HepG2 (cell line): ENCODE measurements at regions not wholly inside any gene's neighbourhood (a gene's known extent, or its start where the extent isn't known, plus 50 kb on each side); places are given as distances from the start of the nearest gene placed in this dataset.
"Not testable (repeated sequence)": the region's sequence is repeated elsewhere in the genome, so short reads cannot be mapped to it uniquely, and the experiment has no call there.

Source experiments
- ATAC-seq: fragments of 200-7000 bp; cut with Tn5 transposase; 3 replicates; pipeline ENCODE4 v1.9.1; 2020; ENCODE audit warnings: mild to moderate bottlenecking, moderate library complexity
- BruUV-seq: library from RNA; stranded (reverse); fragments of 400-500 nt; replicated peaks from 2 replicates; lab custom pipeline; 2021; lab: Mats Ljungman, UMichigan
- CTCF ChIA-PET: fragments of 300-600 bp; formaldehyde crosslinking; extraction: SDS; loops from one replicate; lab custom pipeline; 2021; ENCODE audit warnings: low total read pairs, inconsistent platforms, low intra/inter-chr PET ratio; lab: Yijun Ruan, JAX
- POLR2A ChIA-PET: fragments of 350-600 bp; sonication (Branson Sonifier 250); formaldehyde crosslinking; loops from one replicate; lab custom pipeline; 2020; ENCODE audit warnings: antibody characterized with exemption, inconsistent platforms; lab: Yijun Ruan, JAX
- DNase-seq: peaks from one replicate; pipeline ENCODE4 v3.0.0-alpha.2; 2015; ENCODE audit warnings: low spot score
- FAIRE-seq: peaks from 3 replicates; lab custom pipeline; 2011; peaks lifted over from hg19 to GRCh38; lab: Jason Lieb, UNC
- H2AFZ ChIP-seq: one replicate; pipeline ENCODE4 v1.6.1; 2011; ENCODE audit warnings: low read length, inconsistent platforms
- H3K27ac ChIP-seq: fragments of 300-600 bp; 3 replicates; pipeline ENCODE4 v1.8.0; 2011; ENCODE audit warnings: mixed run types, mild to moderate bottlenecking, mixed read lengths, low read length, inconsistent platforms; ENCODE audit not compliant: insufficient read depth; ENCODE audit errors: extremely low read length
- H3K27me3 ChIP-seq, 2 experiments: fragments of 200-600 bp in 1 of 2; 2 replicates in 1 of 2; 3 replicates in 1 of 2; pipeline versions ENCODE4 v1.6.0 to v1.8.0; 2011; ENCODE audit warnings: low read length in 2 of 2, mild to moderate bottlenecking in 2 of 2, moderate library complexity in 2 of 2, inconsistent platforms in 1 of 2; ENCODE audit not compliant: insufficient read depth in 2 of 2, control insufficient read depth in 1 of 2
- H3K36me3 ChIP-seq, 2 experiments: fragments of 200-600 bp in 1 of 2; replicated peaks in 1 of 2; 2 replicates in 1 of 2; 3 replicates in 1 of 2; pipeline versions ENCODE4 v1.5.1 to v1.8.0; 2011; ENCODE audit warnings: low read length in 2 of 2, inconsistent platforms in 1 of 2; ENCODE audit not compliant: insufficient read depth in 2 of 2, control insufficient read depth in 1 of 2
- H3K4me1 ChIP-seq: 2 replicates; pipeline ENCODE4 v1.5.1; 2012; ENCODE audit warnings: low read length, inconsistent platforms; ENCODE audit not compliant: insufficient read depth
- H3K4me2 ChIP-seq: 2 replicates; pipeline ENCODE4 v1.6.0; 2011; ENCODE audit warnings: low read depth, low read length, inconsistent platforms
- H3K4me3 ChIP-seq, 3 experiments: fragments of 200-600 bp in 1 of 3; sonication (generic), shearing (Covaris generic) in 1 of 3; replicated peaks in 1 of 3; 2 replicates each; pipeline ENCODE4 v1.5.1; 2011 to 2016; ENCODE audit warnings: low read length in 3 of 3, inconsistent platforms in 2 of 3, low read depth in 2 of 3, mild to moderate bottlenecking in 2 of 3, control low read depth in 1 of 3, mixed read lengths in 1 of 3; ENCODE audit not compliant: insufficient read depth in 1 of 3
- H3K79me2 ChIP-seq: one replicate; pipeline ENCODE4 v1.6.1; 2011; ENCODE audit warnings: low read length, inconsistent platforms; ENCODE audit not compliant: insufficient read depth
- H3K9ac ChIP-seq: 2 replicates; pipeline ENCODE4 v1.6.0; 2011; ENCODE audit warnings: mild to moderate bottlenecking, low read depth, low read length, inconsistent platforms; ENCODE audit not compliant: insufficient read depth
- H3K9me3 ChIP-seq: 2 replicates; pipeline ENCODE4 v1.5.1; 2012; ENCODE audit warnings: mild to moderate bottlenecking, low read length
- H4K20me1 ChIP-seq: 2 replicates; pipeline ENCODE4 v1.6.0; 2011; ENCODE audit warnings: inconsistent platforms, mild to moderate bottlenecking, low read length, moderate library complexity; ENCODE audit not compliant: insufficient read depth
- ATF7 ChIP-seq, 2 experiments: fragments of 450-650 bp in 1 of 2; sonication (generic) in 1 of 2; formaldehyde crosslinking in 1 of 2; IDR thresholded peaks; 2 replicates each; pipeline versions ENCODE4 v1.4.0 to v1.6.1; 2016 to 2020; ENCODE audit warnings: antibody characterized with exemption in 1 of 2, mild to moderate bottlenecking in 1 of 2, missing genetic modification reagents in 1 of 2
- CEBPB ChIP-seq: IDR thresholded peaks from 2 replicates; pipeline ENCODE4 v1.6.1; 2011; ENCODE audit warnings: low read depth, low read length, improper control_type of control experiment, borderline replicate concordance
- CREB1 ChIP-seq, 2 experiments: fragments of 450-650 bp in 1 of 2; IDR thresholded peaks; 2 replicates each; pipeline ENCODE4 v1.6.1; 2016 to 2017; ENCODE audit warnings: control low read depth in 1 of 2, mild to moderate bottlenecking in 1 of 2, missing compliant biosample characterization in 1 of 2, missing genetic modification characterization in 1 of 2
- FOXA1 ChIP-seq, 2 experiments: fragments of 450-650 bp in 1 of 2; sonication (generic) in 1 of 2; formaldehyde crosslinking in 1 of 2; IDR thresholded peaks; 2 replicates each; pipeline versions ENCODE4 v1.4.0 to v1.6.1; 2016 to 2020; ENCODE audit warnings: missing genetic modification reagents in 1 of 2
- PLRG1 ChIP-seq: fragments of 450-650 bp; conservative IDR thresholded peaks from 2 replicates; pipeline ENCODE4 v1.6.1; 2016
- RAD51 ChIP-seq: fragments of 450-650 bp; IDR thresholded peaks from 2 replicates; pipeline ENCODE4 v1.6.1; 2016; ENCODE audit warnings: borderline replicate concordance
- ZBTB40 ChIP-seq, 2 experiments: fragments of 450-650 bp in 1 of 2; sonication (generic) in 1 of 2; formaldehyde crosslinking in 1 of 2; IDR thresholded peaks; 2 replicates each; pipeline versions ENCODE4 v1.6.1 to v1.8.0; 2016 to 2022; ENCODE audit warnings: antibody characterized with exemption in 1 of 2, mild to moderate bottlenecking in 1 of 2, missing genetic modification reagents in 1 of 2
- ZNF24 ChIP-seq: fragments of 450-650 bp; IDR thresholded peaks from 2 replicates; pipeline ENCODE4 v1.6.1; 2017; ENCODE audit warnings: antibody characterized with exemption, mild to moderate bottlenecking
- WGBS: methylation state at CpG from one replicate; pipeline ENCODE4 v1.1.6; 2017; ENCODE audit warnings: low lambda C conversion rate; 5-methylcytosine and 5-hydroxymethylcytosine counted together
- in situ Hi-C: cut with HindIII; loops from 2 replicates; pipeline ENCODE4 v1.10.0; 2017; ENCODE audit warnings: low pct_unique_long_range_greater_than_20kb; ENCODE audit not compliant: extremely low pct_ligation_motif_present
- intact Hi-C: fragments of 100-400 bp; cut with micrococcal nuclease; formaldehyde crosslinking; loops from one replicate; pipeline ENCODE4 v1.10.0; 2022; ENCODE audit not compliant: unreplicated experiment

- intact Hi-C loops; H4K20me1 ChIP-seq; H3K79me2 ChIP-seq; H3K4me3 ChIP-seq; H3K27ac ChIP-seq; POLR2A ChIA-PET; DNase-seq; H3K9me3 ChIP-seq; H3K4me1 ChIP-seq; H3K4me2 ChIP-seq; H2AFZ ChIP-seq; H3K9ac ChIP-seq; ATAC-seq; in situ Hi-C loops; CTCF ChIA-PET; H3K36me3 ChIP-seq; BruUV-seq; H3K27me3 ChIP-seq; TF ChIP-seq CREB1, ATF7 (CRISPR knock-in tag; IDR thresholded peaks at IDR 0.05): not testable (repeated sequence)
- peak; percentile 4 for FAIRE-seq
- TF ChIP-seq CREB1 (IDR thresholded peaks at IDR 0.05) = peak; percentile 39; the same call in 1 of the 2 replicates
- TF ChIP-seq ATF7 (IDR thresholded peaks at IDR 0.05) = peak; percentile 96
- peak; percentile 2; the same call in 1 of the 2 replicates for TF ChIP-seq CEBPB
- 4% methylated on average over 1 of the region's 1 CpG for WGBS
Observed at GRCh38 chr16:32842844-32843243, 166.9 kb upstream of the TP53TG3 start.

- CTCF ChIA-PET; H3K79me2 ChIP-seq; H3K27me3 ChIP-seq; H2AFZ ChIP-seq; POLR2A ChIA-PET; H3K36me3 ChIP-seq; H4K20me1 ChIP-seq; H3K4me2 ChIP-seq; ATAC-seq; BruUV-seq; H3K4me3 ChIP-seq; FAIRE-seq; H3K9ac ChIP-seq; DNase-seq; intact Hi-C loops; in situ Hi-C loops; H3K9me3 ChIP-seq; H3K27ac ChIP-seq; H3K4me1 ChIP-seq; TF ChIP-seq FOXA1, CREB1, ATF7, ZBTB40 (CRISPR knock-in tag; IDR thresholded peaks at IDR 0.05): not testable (repeated sequence)
- WGBS = 2% methylated on average over 3 of the region's 3 CpGs
- TF ChIP-seq PLRG1 = 0 out of 2 replicates have a peak, but pooled peaks have one; percentile 12
- TF ChIP-seq FOXA1 (IDR thresholded peaks at IDR 0.05) = peak; percentile 12; the same call in 1 of the 2 replicates
- TF ChIP-seq CREB1 (IDR thresholded peaks at IDR 0.05) = peak; percentile 81
- 0 out of 2 replicates have a peak, but pooled peaks have one; percentile 12 for TF ChIP-seq RAD51
- peak; percentile 75; the same call in 1 of the 2 replicates for TF ChIP-seq ZNF24
- peak; percentile 96 for TF ChIP-seq ATF7 (IDR thresholded peaks at IDR 0.05)
- TF ChIP-seq ZBTB40 (IDR thresholded peaks at IDR 0.05) = peak; percentile 14; the same call in 1 of the 2 replicates
Observed at GRCh38 chr16:32807280-32807679, 131.3 kb upstream of the TP53TG3 start.
